Epithelial cell of proximal tubule (primary cell): ENCODE measurements at regions not wholly inside any gene's neighbourhood (a gene's known extent, or its start where the extent isn't known, plus 50 kb on each side); places are given as distances from the start of the nearest gene placed in this dataset.

Source experiments
- DNase-seq: peaks from one replicate; pipeline ENCODE4 v3.0.0-alpha.2; 2011; ENCODE audit warnings: low read depth
- H3K4me3 ChIP-seq: 2 replicates; pipeline ENCODE4 v1.5.1; 2011; ENCODE audit warnings: low read depth, mild to moderate bottlenecking, low read length
- CTCF ChIP-seq: conservative IDR thresholded peaks from 2 replicates; pipeline ENCODE4 v1.5.1; 2012; ENCODE audit warnings: low read depth, mild to moderate bottlenecking, low read length

- DNase-seq, result no peak
- TF ChIP-seq CTCF, result no peak
- no peak overlapping the region for H3K4me3 ChIP-seq
Observed at GRCh38 chr13:34553376-34553775, 388.7 kb upstream of the NBEA start.

- no peak for TF ChIP-seq CTCF
- no peak overlapping the region for H3K4me3 ChIP-seq
- DNase-seq, result no peak
Observed at GRCh38 chr13:34555988-34556387, 386.1 kb upstream of the NBEA start.

- DNase-seq, result no peak
- H3K4me3 ChIP-seq, result no peak overlapping the region
- TF ChIP-seq CTCF, result no peak
Observed at GRCh38 chr13:34561033-34561432, 381.0 kb upstream of the NBEA start.

DNA sequence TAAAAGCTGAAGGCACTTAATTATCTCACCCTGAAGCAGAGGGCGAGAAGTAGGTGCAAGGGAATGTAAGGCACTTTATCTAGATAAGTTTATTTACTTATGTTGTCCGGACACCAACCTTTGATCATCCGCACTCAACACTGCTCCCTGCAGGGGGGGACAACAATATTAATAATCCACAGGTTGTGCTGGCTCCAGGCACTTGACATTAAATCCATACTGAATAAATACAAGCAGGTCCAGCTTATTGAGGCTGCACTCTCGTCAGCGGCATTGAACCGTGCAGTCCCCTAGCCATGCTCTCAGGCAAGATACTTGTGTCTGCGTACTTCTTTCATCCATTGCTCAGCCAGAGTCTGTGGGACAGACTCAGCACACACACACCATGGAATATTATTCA lies 374.5 kb upstream of the NBEA start:
- no peak overlapping the region for H3K4me3 ChIP-seq
- no peak for TF ChIP-seq CTCF
- no peak for DNase-seq

DNA sequence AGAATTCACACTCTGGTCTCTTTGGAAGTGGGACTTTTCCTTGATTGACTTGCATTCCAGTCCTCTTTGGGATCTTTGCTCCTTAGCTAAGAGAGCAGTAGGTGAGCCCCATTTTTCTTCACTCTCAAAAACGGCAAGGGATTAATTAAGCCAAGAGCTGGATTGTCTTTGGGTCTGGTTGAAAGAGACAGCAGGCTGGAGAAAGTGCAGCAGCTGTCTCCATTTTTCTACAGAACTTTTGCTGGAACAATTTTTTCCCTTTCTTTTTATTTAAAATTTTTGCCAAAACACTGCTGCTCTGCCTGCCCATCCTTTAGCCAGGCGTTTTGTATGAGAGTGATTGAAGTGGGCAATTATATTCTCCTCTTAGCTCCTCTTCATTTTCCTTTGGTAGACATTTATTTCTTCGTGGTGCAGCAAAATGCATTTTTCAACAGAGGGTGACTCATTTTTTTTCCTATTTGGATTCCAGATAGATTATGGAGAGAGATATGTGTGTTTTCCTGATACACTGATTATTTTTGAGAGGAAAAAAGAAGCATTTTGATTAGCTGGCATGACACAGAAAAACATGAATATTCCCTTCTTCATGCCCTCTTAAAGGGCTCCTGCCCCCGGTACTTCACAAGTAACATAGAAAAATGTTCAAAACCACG lies 371.2 kb upstream of the NBEA start:
- DNase-seq, result no peak
- TF ChIP-seq CTCF, result no peak
- no peak overlapping the region for H3K4me3 ChIP-seq

DNA sequence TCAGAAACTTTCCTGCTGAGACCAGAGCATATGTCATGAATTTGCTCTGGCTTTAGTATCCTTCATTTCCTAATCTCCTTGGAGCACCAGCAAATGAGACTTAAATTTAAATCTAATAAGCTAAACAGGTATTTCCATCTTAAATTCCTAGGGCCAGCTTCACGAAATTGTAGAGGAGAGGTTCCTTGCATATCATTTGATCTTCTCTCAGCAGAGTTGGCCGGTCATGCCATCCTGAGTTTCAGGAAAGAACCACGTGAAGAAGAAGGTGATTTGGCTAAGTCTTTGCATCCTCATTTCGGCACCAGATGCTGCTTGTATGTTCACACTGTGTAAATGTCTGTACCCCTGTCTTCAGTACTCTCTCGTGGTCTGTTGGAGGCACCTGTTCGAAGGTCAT lies 370.4 kb upstream of the NBEA start:
- TF ChIP-seq CTCF, result no peak
- DNase-seq, result no peak
- no peak overlapping the region for H3K4me3 ChIP-seq

DNA sequence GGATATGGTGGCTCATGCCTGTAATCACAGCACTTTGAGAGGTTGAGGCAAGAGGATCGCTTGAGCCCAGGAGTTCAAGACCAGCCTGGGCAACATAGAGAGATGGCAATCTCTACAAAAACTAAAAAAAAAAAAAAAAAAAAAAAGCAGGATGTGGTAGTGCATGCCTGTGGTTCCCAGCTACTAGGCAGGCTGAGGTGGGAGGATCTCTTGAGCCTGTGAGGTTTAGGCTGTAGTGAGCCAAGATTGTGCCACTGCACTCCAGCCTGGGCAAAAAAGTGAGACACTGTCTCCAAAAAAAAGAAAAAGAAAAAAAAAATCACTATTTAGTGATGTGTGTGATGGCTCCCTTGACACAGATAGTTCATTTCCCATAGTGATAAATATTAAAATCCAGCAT lies 365.0 kb upstream of the NBEA start:
- no peak overlapping the region for H3K4me3 ChIP-seq
- DNase-seq, result no peak
- no peak for TF ChIP-seq CTCF
